Astrocyte (in vitro differentiated cells and primary cell): ENCODE measurements at regions not wholly inside any gene's neighbourhood (a gene's known extent, or its start where the extent isn't known, plus 50 kb on each side); places are given as distances from the start of the nearest gene placed in this dataset.

Experiments used
- DNase-seq: peaks from one replicate; pipeline ENCODE4 v3.0.0-alpha.2; 2010; ENCODE audit warnings: low read depth
- FAIRE-seq: peaks from 2 replicates; lab custom pipeline; 2011; peaks lifted over from hg19 to GRCh38; lab: Jason Lieb, UNC
- H2AFZ ChIP-seq: 2 replicates; pipeline ENCODE4 v1.6.0; 2012; ENCODE audit warnings: low read depth, low read length, inconsistent platforms
- H3K27ac ChIP-seq: 2 replicates; pipeline ENCODE4 v1.5.1; 2011; ENCODE audit warnings: low read depth, low read length, inconsistent platforms
- H3K27me3 ChIP-seq: 2 replicates; pipeline ENCODE4 v1.6.0; 2011; ENCODE audit warnings: low read length, inconsistent platforms; ENCODE audit not compliant: insufficient read depth
- H3K36me3 ChIP-seq: 2 replicates; pipeline ENCODE4 v1.5.1; 2011; ENCODE audit warnings: low read length, inconsistent platforms; ENCODE audit not compliant: insufficient read depth
- H3K4me1 ChIP-seq: 2 replicates; pipeline ENCODE4 v1.5.1; 2011; ENCODE audit warnings: low read length, inconsistent platforms; ENCODE audit not compliant: insufficient read depth
- H3K4me2 ChIP-seq: 2 replicates; pipeline ENCODE4 v1.6.0; 2012; ENCODE audit warnings: low read length, inconsistent platforms
- H3K4me3 ChIP-seq: 2 replicates; pipeline ENCODE4 v1.5.1; 2011; ENCODE audit warnings: low read depth, mild to moderate bottlenecking, low read length, inconsistent platforms; ENCODE audit not compliant: insufficient read depth
- H3K79me2 ChIP-seq: 2 replicates; pipeline ENCODE4 v1.6.0; 2012; ENCODE audit warnings: mild to moderate bottlenecking, low read length, inconsistent platforms; ENCODE audit not compliant: insufficient read depth
- H3K9ac ChIP-seq: 2 replicates; pipeline ENCODE4 v1.6.0; 2012; ENCODE audit warnings: mild to moderate bottlenecking, low read length, inconsistent platforms
- H3K9me3 ChIP-seq: 2 replicates; pipeline ENCODE4 v1.5.1; 2012; ENCODE audit warnings: low read depth, mild to moderate bottlenecking, low read length, inconsistent platforms; ENCODE audit not compliant: insufficient read depth
- H4K20me1 ChIP-seq: 2 replicates; pipeline ENCODE4 v1.6.0; 2012; ENCODE audit warnings: low read length, inconsistent platforms; ENCODE audit not compliant: insufficient read depth
- H3K27ac Mint-ChIP-seq: one replicate; pipeline ENCODE4 v1.8.0; 2021; ENCODE audit warnings: mild to moderate bottlenecking, mixed read lengths; ENCODE audit not compliant: unreplicated experiment
- H3K27me3 Mint-ChIP-seq: one replicate; pipeline ENCODE4 v1.8.0; 2021; ENCODE audit warnings: low read depth, mixed read lengths; ENCODE audit not compliant: unreplicated experiment
- H3K36me3 Mint-ChIP-seq: one replicate; pipeline ENCODE4 v1.8.0; 2021; ENCODE audit warnings: low read depth, mixed read lengths; ENCODE audit not compliant: unreplicated experiment
- H3K4me1 Mint-ChIP-seq: one replicate; pipeline ENCODE4 v1.8.0; 2021; ENCODE audit warnings: low read depth, mixed read lengths; ENCODE audit not compliant: unreplicated experiment
- H3K4me3 Mint-ChIP-seq: one replicate; pipeline ENCODE4 v1.8.0; 2021; ENCODE audit warnings: mild to moderate bottlenecking, moderate library complexity, mixed read lengths; ENCODE audit not compliant: unreplicated experiment
- H3K9me3 Mint-ChIP-seq: one replicate; pipeline ENCODE4 v1.8.0; 2021; ENCODE audit warnings: mild to moderate bottlenecking, mixed read lengths; ENCODE audit not compliant: unreplicated experiment
- CTCF ChIP-seq: IDR thresholded peaks from 2 replicates; pipeline ENCODE4 v1.5.1; 2011; ENCODE audit warnings: low read depth, mild to moderate bottlenecking, inconsistent platforms, low read length, moderate library complexity; ENCODE audit not compliant: insufficient read depth
- EZH2 ChIP-seq: IDR thresholded peaks from 2 replicates; pipeline ENCODE4 v1.6.1; 2012; ENCODE audit warnings: mild to moderate bottlenecking, low read length, inconsistent platforms; ENCODE audit not compliant: insufficient read depth

GRCh38 chr19:28960586-28960985 is 252.4 kb downstream of the UQCRFS1 start:
- TF ChIP-seq CTCF: no peak
- TF ChIP-seq EZH2: no peak
- H3K9me3 Mint-ChIP-seq: peaks cover 10% of the 10 kb centered on the region
- FAIRE-seq (peak; percentile 74), DNase-seq (no peak)
- H3K27me3 Mint-ChIP-seq: no peaks in the 10 kb centered on the region
- no peak overlapping the region for H2AFZ ChIP-seq
- no peak overlapping the region for H3K9ac ChIP-seq
- H3K4me2 ChIP-seq: no peak overlapping the region
- no peaks in the 10 kb centered on the region for H3K36me3 ChIP-seq
- no peaks in the 10 kb centered on the region for H4K20me1 ChIP-seq
- H3K4me1 ChIP-seq: no peaks in the 10 kb centered on the region
- H3K27me3 ChIP-seq: no peaks in the 10 kb centered on the region
- peaks cover 25% of the 10 kb centered on the region for H3K4me1 Mint-ChIP-seq
- H3K79me2 ChIP-seq: no peaks in the 10 kb centered on the region
- H3K27ac Mint-ChIP-seq: peak overlapping the region; percentile 99
- H3K27ac ChIP-seq: peak overlapping the region; percentile 73
- H3K4me3 ChIP-seq: no peak overlapping the region
- H3K9me3 ChIP-seq: no peaks in the 10 kb centered on the region
- H3K4me3 Mint-ChIP-seq: no peak overlapping the region
- no peaks in the 10 kb centered on the region for H3K36me3 Mint-ChIP-seq

DNA sequence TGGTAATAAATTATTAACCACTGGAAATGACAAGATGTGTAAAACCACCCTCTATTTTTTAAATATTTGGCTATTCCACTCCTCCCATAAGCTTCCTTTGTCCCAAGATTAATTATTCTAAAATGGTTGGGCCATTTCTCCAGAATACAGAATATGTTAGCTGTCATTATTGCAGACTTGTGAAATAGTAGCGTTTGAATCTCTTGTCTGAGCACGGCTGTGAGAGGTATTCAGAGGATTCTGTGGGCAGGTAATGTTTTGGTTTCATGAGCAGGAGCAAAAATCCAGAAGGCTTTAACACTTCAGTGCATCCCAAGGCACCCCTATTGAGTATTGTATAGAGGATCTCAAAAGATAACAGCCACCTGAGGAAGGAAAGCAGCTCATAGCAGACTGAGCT is 256.0 kb downstream of the UQCRFS1 start:
- H3K79me2 ChIP-seq: no peaks in the 10 kb centered on the region
- no peaks in the 10 kb centered on the region for H3K27me3 Mint-ChIP-seq
- H3K4me1 Mint-ChIP-seq: peaks cover 16% of the 10 kb centered on the region
- no peak overlapping the region for H3K27ac ChIP-seq
- H2AFZ ChIP-seq: no peak overlapping the region
- no peaks in the 10 kb centered on the region for H3K9me3 ChIP-seq
- H3K27me3 ChIP-seq: no peaks in the 10 kb centered on the region
- TF ChIP-seq CTCF (no peak), EZH2 (no peak)
- peaks cover 7% of the 10 kb centered on the region for H3K9me3 Mint-ChIP-seq
- FAIRE-seq (no peak), DNase-seq (no peak)
- H3K4me1 ChIP-seq: no peaks in the 10 kb centered on the region
- H4K20me1 ChIP-seq: no peaks in the 10 kb centered on the region
- H3K36me3 Mint-ChIP-seq: no peaks in the 10 kb centered on the region
- no peak overlapping the region for H3K4me3 ChIP-seq
- H3K27ac Mint-ChIP-seq: no peak overlapping the region
- H3K4me3 Mint-ChIP-seq: no peak overlapping the region
- no peak overlapping the region for H3K4me2 ChIP-seq
- H3K9ac ChIP-seq: no peak overlapping the region
- H3K36me3 ChIP-seq: no peaks in the 10 kb centered on the region

DNA sequence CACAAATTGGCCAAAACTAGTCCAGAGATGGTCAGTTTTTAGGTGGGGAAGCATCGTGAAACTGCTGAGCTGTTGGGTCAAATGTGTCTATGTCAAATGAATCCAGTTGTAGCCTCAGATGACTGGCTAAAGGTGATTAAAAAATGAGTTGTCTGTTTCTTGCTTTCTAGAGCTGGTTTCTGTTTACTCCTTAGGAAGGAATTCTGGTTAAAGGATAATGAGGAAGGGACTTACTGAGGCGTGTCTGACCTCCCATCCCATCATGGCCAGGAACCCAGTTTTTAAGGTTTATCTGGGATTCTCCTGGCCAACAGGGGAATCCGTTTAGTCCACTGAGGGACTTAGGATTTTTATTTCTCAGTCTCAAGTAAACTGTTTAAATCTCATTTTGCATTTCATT is 256.5 kb downstream of the UQCRFS1 start:
- Histone ChIP-seq H3K9ac (no peak overlapping the region), H3K4me3 (no peak overlapping the region), H3K36me3 (no peaks in the 10 kb centered on the region), H3K9me3 (no peaks in the 10 kb centered on the region), H2AFZ (no peak overlapping the region), H3K4me1 (no peaks in the 10 kb centered on the region), H3K4me2 (no peak overlapping the region), H3K79me2 (no peaks in the 10 kb centered on the region), H4K20me1 (no peaks in the 10 kb centered on the region), H3K27me3 (no peaks in the 10 kb centered on the region), H3K27ac (no peak overlapping the region)
- Mint-ChIP-seq H3K36me3 (no peaks in the 10 kb centered on the region), H3K4me3 (no peak overlapping the region), H3K4me1 (peaks cover 12% of the 10 kb centered on the region), H3K9me3 (peaks cover 7% of the 10 kb centered on the region), H3K27me3 (no peaks in the 10 kb centered on the region), H3K27ac (no peak overlapping the region)
- TF ChIP-seq CTCF (no peak), EZH2 (no peak)
- DNase-seq (no peak), FAIRE-seq (no peak)
